K562 (cell line): ENCODE measurements at regions not wholly inside any gene's neighbourhood (a gene's known extent, or its start where the extent isn't known, plus 50 kb on each side); places are given as distances from the start of the nearest gene placed in this dataset.

Source experiments
- CCNT2 ChIP-seq: IDR thresholded peaks from 2 replicates; pipeline ENCODE4 v1.6.1; 2011; ENCODE audit warnings: borderline replicate concordance, low read depth, mild to moderate bottlenecking, moderate library complexity, mixed read lengths, low read length; ENCODE audit not compliant: insufficient read length; ENCODE audit errors: extremely low read depth
- CHD2 ChIP-seq: IDR thresholded peaks from 2 replicates; pipeline ENCODE4 v1.6.1; 2011; ENCODE audit warnings: low read depth, low read length
- CHD4 ChIP-seq: fragments of 200-600 bp; sonication (generic); IDR thresholded peaks from 3 replicates; pipeline ENCODE4 v1.6.1; 2012; ENCODE audit warnings: low read depth, mild to moderate bottlenecking, mixed read lengths, low read length, inconsistent platforms; ENCODE audit not compliant: insufficient read depth, insufficient replicate concordance, poor library complexity, severe bottlenecking
- CTCF ChIP-seq, 3 experiments: IDR thresholded peaks in 2 of 3; conservative IDR thresholded peaks in 1 of 3; 2 replicates each; pipeline ENCODE4 v1.5.1; 2011 to 2012; ENCODE audit warnings: low read length in 3 of 3, mild to moderate bottlenecking in 3 of 3, control low read depth in 2 of 3, improper control_type of control experiment in 1 of 3, inconsistent platforms in 1 of 3, low read depth in 1 of 3, mixed read lengths in 1 of 3, moderate library complexity in 1 of 3; ENCODE audit not compliant: insufficient read depth in 2 of 3
- POLR2A ChIP-seq: fragments of 450-650 bp; conservative IDR thresholded peaks from 2 replicates; pipeline ENCODE4 v1.6.1; 2016
- RHOXF2B ChIP-seq: fragments of 250-450 bp; sonication (Bioruptor Pico); conservative IDR thresholded peaks from 2 replicates; pipeline ENCODE4 v1.5.1; 2021

GRCh38 chr6:105803442-105803841 lies 282.7 kb upstream of the PRDM1 start:
- TF ChIP-seq RHOXF2B = no peak
- TF ChIP-seq CTCF (IDR thresholded peaks at IDR 0.05 in 2 of 3, conservative IDR thresholded peaks at IDR 0.05 in 1 of 3; ENCODE audit: insufficient read depth in 2 of 3, low read depth in 1 of 3, low read length in 3 of 3) = no peak
- TF ChIP-seq CHD4 = no peak
- TF ChIP-seq CHD2 = no peak
- no peak for TF ChIP-seq POLR2A
- no peak for TF ChIP-seq CCNT2
